Astrocyte (in vitro differentiated cells and primary cell): ENCODE measurements at regions not wholly inside any gene's neighbourhood (a gene's known extent, or its start where the extent isn't known, plus 50 kb on each side); places are given as distances from the start of the nearest gene placed in this dataset.

Source experiments
- EZH2 ChIP-seq: IDR thresholded peaks from 2 replicates; pipeline ENCODE4 v1.6.1; 2012; ENCODE audit warnings: mild to moderate bottlenecking, low read length, inconsistent platforms; ENCODE audit not compliant: insufficient read depth
- TF ChIP-seq, protein P1 (sequence below): IDR thresholded peaks from 2 replicates; pipeline ENCODE4 v1.5.1; 2011; ENCODE audit warnings: low read depth, mild to moderate bottlenecking, inconsistent platforms, low read length, moderate library complexity; ENCODE audit not compliant: insufficient read depth

- TF ChIP-seq, protein P1, sequence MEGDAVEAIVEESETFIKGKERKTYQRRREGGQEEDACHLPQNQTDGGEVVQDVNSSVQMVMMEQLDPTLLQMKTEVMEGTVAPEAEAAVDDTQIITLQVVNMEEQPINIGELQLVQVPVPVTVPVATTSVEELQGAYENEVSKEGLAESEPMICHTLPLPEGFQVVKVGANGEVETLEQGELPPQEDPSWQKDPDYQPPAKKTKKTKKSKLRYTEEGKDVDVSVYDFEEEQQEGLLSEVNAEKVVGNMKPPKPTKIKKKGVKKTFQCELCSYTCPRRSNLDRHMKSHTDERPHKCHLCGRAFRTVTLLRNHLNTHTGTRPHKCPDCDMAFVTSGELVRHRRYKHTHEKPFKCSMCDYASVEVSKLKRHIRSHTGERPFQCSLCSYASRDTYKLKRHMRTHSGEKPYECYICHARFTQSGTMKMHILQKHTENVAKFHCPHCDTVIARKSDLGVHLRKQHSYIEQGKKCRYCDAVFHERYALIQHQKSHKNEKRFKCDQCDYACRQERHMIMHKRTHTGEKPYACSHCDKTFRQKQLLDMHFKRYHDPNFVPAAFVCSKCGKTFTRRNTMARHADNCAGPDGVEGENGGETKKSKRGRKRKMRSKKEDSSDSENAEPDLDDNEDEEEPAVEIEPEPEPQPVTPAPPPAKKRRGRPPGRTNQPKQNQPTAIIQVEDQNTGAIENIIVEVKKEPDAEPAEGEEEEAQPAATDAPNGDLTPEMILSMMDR = no peak
- no peak for TF ChIP-seq EZH2
Measured at GRCh38 chr3:24686808-24687207, 192.2 kb upstream of the THRB start.
